Keratinocyte (primary cell): ENCODE measurements at regions not wholly inside any gene's neighbourhood (a gene's known extent, or its start where the extent isn't known, plus 50 kb on each side); places are given as distances from the start of the nearest gene placed in this dataset.

Experiments
- CTCF ChIP-seq, 3 experiments: IDR thresholded peaks in 1 of 3; conservative IDR thresholded peaks in 1 of 3; optimal IDR thresholded peaks in 1 of 3; 2 replicates in 2 of 3; 3 replicates in 1 of 3; pipeline versions ENCODE3 to v1.5.1; 2011; ENCODE audit warnings: low read length in 3 of 3, mild to moderate bottlenecking in 3 of 3, moderate library complexity in 2 of 3, control low read depth in 1 of 3, inconsistent platforms in 1 of 3; ENCODE audit not compliant: insufficient read depth in 2 of 3; ENCODE audit errors: extremely low read depth in 1 of 3
- EZH2 ChIP-seq: IDR thresholded peaks from one replicate; pipeline ENCODE4 v1.6.1; 2012; ENCODE audit warnings: inconsistent platforms, mild to moderate bottlenecking, low read length, moderate library complexity

- TF ChIP-seq CTCF (optimal IDR thresholded peaks at IDR 0.05 in 1 of 3, IDR thresholded peaks at IDR 0.05 in 1 of 3, conservative IDR thresholded peaks at IDR 0.05 in 1 of 3; ENCODE audit: extremely low read depth in 1 of 3, insufficient read depth in 2 of 3, low read length in 3 of 3) (no peak), EZH2 (no peak)
These were observed 63.6 kb upstream of the ZNF217 start for GRCh38 chr20:53657279-53657678.
